ENCODE measurements at regions not wholly inside any gene's neighbourhood (a gene's known extent, or its start where the extent isn't known, plus 50 kb on each side); places are given as distances from the start of the nearest gene placed in this dataset.

DNA sequence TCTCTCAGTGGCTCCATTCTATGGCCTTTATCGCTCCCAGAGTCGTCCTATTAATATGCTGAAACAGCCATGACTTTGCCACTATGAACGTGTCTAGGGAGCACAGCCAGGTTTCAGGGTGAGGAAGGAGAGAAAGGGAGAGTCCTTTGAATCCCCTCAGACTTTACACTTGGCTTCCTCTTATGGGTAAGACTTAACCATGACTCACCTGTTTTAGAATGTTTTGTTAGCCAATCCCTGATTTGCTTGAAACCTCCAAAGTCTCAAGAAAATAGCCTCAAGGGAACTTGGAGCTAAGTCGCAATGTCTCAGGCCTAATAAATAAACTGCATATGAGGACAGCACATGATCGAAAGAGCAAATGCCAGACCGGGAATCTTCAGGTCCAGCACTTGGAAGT lies 131.2 kb upstream of the RCN1 start:
- Histone ChIP-seq H3K36me3 (no peaks in the 10 kb centered on the region), H3K9me3 (no peaks in the 10 kb centered on the region), H3K4me1 (no peaks in the 10 kb centered on the region), H3K27me3 (no peaks in the 10 kb centered on the region), H3K4me3 (no peak overlapping the region), H3K27ac (no peak overlapping the region)
- DNase-seq, result no peak
- intact Hi-C loops (cut with DNase I), result no loop called here
- ATAC-seq, result no peak
- TF ChIP-seq, protein P1, sequence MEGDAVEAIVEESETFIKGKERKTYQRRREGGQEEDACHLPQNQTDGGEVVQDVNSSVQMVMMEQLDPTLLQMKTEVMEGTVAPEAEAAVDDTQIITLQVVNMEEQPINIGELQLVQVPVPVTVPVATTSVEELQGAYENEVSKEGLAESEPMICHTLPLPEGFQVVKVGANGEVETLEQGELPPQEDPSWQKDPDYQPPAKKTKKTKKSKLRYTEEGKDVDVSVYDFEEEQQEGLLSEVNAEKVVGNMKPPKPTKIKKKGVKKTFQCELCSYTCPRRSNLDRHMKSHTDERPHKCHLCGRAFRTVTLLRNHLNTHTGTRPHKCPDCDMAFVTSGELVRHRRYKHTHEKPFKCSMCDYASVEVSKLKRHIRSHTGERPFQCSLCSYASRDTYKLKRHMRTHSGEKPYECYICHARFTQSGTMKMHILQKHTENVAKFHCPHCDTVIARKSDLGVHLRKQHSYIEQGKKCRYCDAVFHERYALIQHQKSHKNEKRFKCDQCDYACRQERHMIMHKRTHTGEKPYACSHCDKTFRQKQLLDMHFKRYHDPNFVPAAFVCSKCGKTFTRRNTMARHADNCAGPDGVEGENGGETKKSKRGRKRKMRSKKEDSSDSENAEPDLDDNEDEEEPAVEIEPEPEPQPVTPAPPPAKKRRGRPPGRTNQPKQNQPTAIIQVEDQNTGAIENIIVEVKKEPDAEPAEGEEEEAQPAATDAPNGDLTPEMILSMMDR (IDR thresholded peaks at IDR 0.05), result no peak

DNA sequence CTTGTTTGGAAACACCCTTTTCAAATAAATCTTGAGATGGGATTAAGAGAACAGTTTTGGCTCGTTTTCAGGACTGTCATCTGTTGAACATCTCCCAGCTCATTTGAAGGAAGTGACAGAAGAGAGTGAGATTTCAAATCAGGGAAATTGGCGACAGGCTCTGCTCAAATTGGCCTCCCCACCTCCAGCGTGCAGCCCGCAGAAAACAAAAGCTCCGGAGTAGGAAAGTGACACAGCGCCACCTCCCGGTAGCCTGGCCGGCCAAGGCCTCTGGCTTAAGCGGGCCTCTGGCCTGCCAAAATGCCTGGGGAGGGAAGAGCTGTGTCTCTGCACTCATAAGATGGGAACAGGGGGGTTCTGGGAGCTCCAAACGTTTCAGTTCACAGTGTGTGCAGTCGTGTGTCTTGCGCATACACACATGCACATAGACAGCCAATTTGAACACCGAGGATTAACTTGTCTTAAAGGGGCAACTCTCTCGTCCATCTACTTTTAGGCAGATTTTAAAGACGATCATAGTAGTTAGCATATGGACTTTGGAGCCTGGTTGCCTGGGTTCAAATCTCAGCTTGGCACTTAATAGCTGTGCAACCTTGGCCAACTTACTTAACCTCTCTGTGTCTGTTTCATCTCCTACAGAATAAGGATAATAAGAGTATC lies 132.7 kb upstream of the RCN1 start:
- H3K36me3 ChIP-seq, result no peaks in the 10 kb centered on the region
- no peaks in the 10 kb centered on the region for H3K9me3 ChIP-seq
- DNase-seq (peak; percentile 56 to 91 (median 80)), ATAC-seq (peak; percentile 82)
- H3K4me1 ChIP-seq, result no peaks in the 10 kb centered on the region
- no peak overlapping the region for H3K27ac ChIP-seq
- intact Hi-C loops (cut with DNase I), result no loop called here
- H3K4me3 ChIP-seq, result no peak overlapping the region
- TF ChIP-seq, protein P1 (IDR thresholded peaks at IDR 0.05), result peak; percentile 55 to 60
- no peaks in the 10 kb centered on the region for H3K27me3 ChIP-seq

DNA sequence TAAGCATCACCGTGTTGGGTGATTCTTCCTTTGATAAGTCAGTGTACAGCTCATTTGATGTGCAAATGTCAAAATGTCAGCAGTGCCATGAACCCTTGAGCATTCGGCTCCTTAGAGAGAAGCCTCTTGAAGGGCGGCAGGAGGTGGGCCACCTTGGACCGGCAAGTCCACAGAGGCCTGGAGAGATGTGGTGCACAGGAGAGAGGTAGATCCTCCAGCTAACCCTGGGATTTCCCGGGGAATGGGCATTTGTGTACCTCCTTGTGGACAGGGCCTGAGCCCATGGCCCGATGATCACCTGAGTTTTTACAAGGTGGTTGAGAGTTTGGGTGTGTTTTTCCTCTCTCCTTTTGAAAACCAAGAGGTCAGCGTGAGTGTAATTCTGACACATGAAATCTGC lies 133.2 kb upstream of the RCN1 start:
- Histone ChIP-seq H3K9me3 (no peaks in the 10 kb centered on the region), H3K4me1 (no peaks in the 10 kb centered on the region), H3K36me3 (no peaks in the 10 kb centered on the region), H3K27me3 (no peaks in the 10 kb centered on the region), H3K4me3 (no peak overlapping the region), H3K27ac (no peak overlapping the region)
- peak; percentile 16 for ATAC-seq
- DNase-seq, result no peak
- intact Hi-C loops (cut with DNase I), result no loop called here
- TF ChIP-seq, protein P1 (IDR thresholded peaks at IDR 0.05), result no peak

- TF ChIP-seq, protein P1 (IDR thresholded peaks at IDR 0.05), result no peak
- intact Hi-C loops (cut with DNase I), result no loop called here
- no peak for ATAC-seq
Observed at GRCh38 chr11:31956310-31956709, 134.6 kb upstream of the RCN1 start.

DNA sequence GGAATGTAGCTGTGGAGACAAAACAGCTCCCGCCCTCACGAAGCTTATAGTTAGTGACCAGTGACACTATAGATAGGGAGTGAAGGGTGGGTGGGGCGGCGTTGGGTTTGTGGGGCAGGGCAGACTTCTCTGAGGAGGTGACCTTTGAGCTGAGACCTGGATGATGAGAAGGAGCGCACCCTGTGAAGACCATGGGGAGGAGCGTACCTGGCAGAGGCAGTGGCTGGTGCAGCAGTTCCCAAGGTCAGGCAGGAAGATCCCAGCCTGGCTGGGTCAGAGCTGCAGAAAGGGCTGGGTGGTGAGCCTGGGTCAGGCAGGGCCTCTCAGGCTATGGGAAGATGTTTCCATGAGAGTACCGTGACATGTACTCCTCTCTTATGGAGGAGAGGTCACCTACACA lies 135.0 kb upstream of the RCN1 start:
- H3K36me3 ChIP-seq, result no peaks in the 10 kb centered on the region
- DNase-seq, result no peak
- H3K4me1 ChIP-seq, result no peaks in the 10 kb centered on the region
- no peaks in the 10 kb centered on the region for H3K27me3 ChIP-seq
- intact Hi-C loops (cut with DNase I), result no loop called here
- H3K27ac ChIP-seq, result no peak overlapping the region
- TF ChIP-seq, protein P1 (IDR thresholded peaks at IDR 0.05), result no peak
- H3K9me3 ChIP-seq, result no peaks in the 10 kb centered on the region
- no peak for ATAC-seq
- no peak overlapping the region for H3K4me3 ChIP-seq

More at GRCh38 chr11:31956310-31956709, 134.6 kb upstream of the RCN1 start:
- Histone ChIP-seq H3K27me3 (no peaks in the 10 kb centered on the region), H3K9me3 (no peaks in the 10 kb centered on the region), H3K4me1 (no peaks in the 10 kb centered on the region), H3K4me3 (no peak overlapping the region), H3K36me3 (no peaks in the 10 kb centered on the region), H3K27ac (no peak overlapping the region)
- DNase-seq, result no peak
